NCI-H774 (cell line): ENCODE measurements at regions not wholly inside any gene's neighbourhood (a gene's known extent, or its start where the extent isn't known, plus 50 kb on each side); places are given as distances from the start of the nearest gene placed in this dataset.
A peak's percentile ranks its signal among the peaks of the same experiment; 100 is the strongest.

Experiments
- DNase-seq: peaks from one replicate; lab custom pipeline; 2025; lab: John Stamatoyannopoulos, UW

- DNase-seq = peak; percentile 61
These were observed 50.7 kb upstream of the TOX2 start for GRCh38 chr20:43863821-43864544.

- no peak for DNase-seq
These were observed 51.3 kb upstream of the TOX2 start for GRCh38 chr20:43863330-43863729.

- no peak for DNase-seq
These were observed 52.2 kb upstream of the TOX2 start for GRCh38 chr20:43862438-43862837.

GRCh38 chr20:43859994-43860393 lies 54.7 kb upstream of the TOX2 start:
- DNase-seq = no peak

- no peak for DNase-seq
These were observed 56.7 kb upstream of the TOX2 start for GRCh38 chr20:43857932-43858331.

- DNase-seq = no peak
These were observed 57.5 kb upstream of the TOX2 start for GRCh38 chr20:43857127-43857526.

- DNase-seq = no peak
These were observed 58.8 kb upstream of the TOX2 start for GRCh38 chr20:43855803-43856202.

GRCh38 chr20:43853918-43854317 lies 60.7 kb upstream of the TOX2 start:
- DNase-seq = no peak

GRCh38 chr20:43853174-43853803 lies 61.4 kb upstream of the TOX2 start:
- no peak for DNase-seq

- no peak for DNase-seq
These were observed 65.0 kb upstream of the TOX2 start for GRCh38 chr20:43849496-43850186.

- no peak for DNase-seq
These were observed 68.1 kb upstream of the TOX2 start for GRCh38 chr20:43846516-43846905.

- DNase-seq = no peak
These were observed 69.7 kb upstream of the TOX2 start for GRCh38 chr20:43844778-43845614.

- no peak for DNase-seq
These were observed 70.5 kb upstream of the TOX2 start for GRCh38 chr20:43843965-43844660.

- no peak for DNase-seq
These were observed 71.3 kb upstream of the TOX2 start for GRCh38 chr20:43843096-43843964.

GRCh38 chr20:43842126-43843020 lies 72.3 kb upstream of the TOX2 start:
- no peak for DNase-seq

- no peak for DNase-seq
These were observed 74.1 kb upstream of the TOX2 start for GRCh38 chr20:43840382-43841070.

- no peak for DNase-seq
These were observed 74.9 kb upstream of the TOX2 start for GRCh38 chr20:43839793-43840199.

GRCh38 chr20:43838703-43839060 lies 76.0 kb upstream of the TOX2 start:
- no peak for DNase-seq
